ENCODE measurements at regions not wholly inside any gene's neighbourhood (a gene's known extent, or its start where the extent isn't known, plus 50 kb on each side); places are given as distances from the start of the nearest gene placed in this dataset.

GRCh38 chr14:76923431-76924370 lies 97.5 kb downstream of the LRRC74A start:
- TF ChIP-seq CTCF (IDR thresholded peaks at IDR 0.05) (no peak), EZH2 (IDR thresholded peaks at IDR 0.05; ENCODE audit: borderline replicate concordance, insufficient read depth, low read depth, low read length, poor library complexity, severe bottlenecking) (no peak)
